GM23338 (cell line): ENCODE measurements at regions not wholly inside any gene's neighbourhood (a gene's known extent, or its start where the extent isn't known, plus 50 kb on each side); places are given as distances from the start of the nearest gene placed in this dataset.

Experiments
- ATAC-seq: fragments of 200-7000 bp; cut with Tn5 transposase; 3 replicates; pipeline ENCODE4 v1.9.1; 2020
- DNase-seq: peaks from one replicate; pipeline ENCODE4 v3.0.0-alpha.2; 2015; ENCODE audit warnings: low spot score
- H2AFZ ChIP-seq: fragments of 200-600 bp; sonication (generic); 2 replicates; pipeline ENCODE4 v1.8.0; 2016; ENCODE audit warnings: antibody characterized with exemption, mild to moderate bottlenecking, moderate library complexity
- H3F3A ChIP-seq: fragments of 200-600 bp; sonication (generic); replicated peaks from 2 replicates; pipeline ENCODE4 v1.8.0; 2017; ENCODE audit warnings: antibody characterized with exemption, mixed run types, low read depth
- H3K27ac ChIP-seq: fragments of 200-600 bp; sonication (generic); 2 replicates; pipeline ENCODE4 v1.6.1; 2016; ENCODE audit warnings: low read depth
- H3K27me3 ChIP-seq: fragments of 200-600 bp; sonication (generic); 2 replicates; pipeline ENCODE4 v1.8.0; 2016; ENCODE audit warnings: mild to moderate bottlenecking, mixed run types, moderate library complexity; ENCODE audit not compliant: insufficient read depth
- H3K36me3 ChIP-seq: fragments of 200-600 bp; sonication (generic); 2 replicates; pipeline ENCODE4 v1.8.0; 2016; ENCODE audit warnings: mild to moderate bottlenecking; ENCODE audit not compliant: insufficient read depth
- H3K4me1 ChIP-seq: fragments of 200-600 bp; sonication (generic); 2 replicates; pipeline ENCODE4 v1.8.0; 2016; ENCODE audit warnings: mild to moderate bottlenecking, moderate library complexity; ENCODE audit not compliant: insufficient read depth
- H3K4me2 ChIP-seq: fragments of 200-600 bp; sonication (generic); 2 replicates; pipeline ENCODE4 v1.7.1; 2017; ENCODE audit warnings: mixed run types
- H3K4me3 ChIP-seq: fragments of 200-600 bp; sonication (generic); 2 replicates; pipeline ENCODE4 v1.6.1; 2016; ENCODE audit warnings: mixed run types
- H3K79me2 ChIP-seq: fragments of 200-600 bp; sonication (generic); replicated peaks from 2 replicates; pipeline ENCODE4 v1.8.0; 2017; ENCODE audit warnings: mild to moderate bottlenecking; ENCODE audit not compliant: insufficient read depth
- H3K9me2 ChIP-seq: fragments of 200-600 bp; sonication (generic); 2 replicates; pipeline ENCODE4 v1.8.0; 2017; ENCODE audit not compliant: insufficient read depth
- H4K20me1 ChIP-seq: fragments of 200-600 bp; sonication (generic); replicated peaks from 2 replicates; pipeline ENCODE4 v1.8.0; 2017; ENCODE audit warnings: mild to moderate bottlenecking; ENCODE audit not compliant: insufficient read depth
- H3K27ac Mint-ChIP-seq: 2 replicates; pipeline ENCODE4 v1.8.0; 2020; ENCODE audit warnings: inconsistent platforms, mild to moderate bottlenecking, moderate library complexity, mixed read lengths
- H3K27me3 Mint-ChIP-seq: 3 replicates; pipeline ENCODE4 v1.8.0; 2022; ENCODE audit warnings: low read depth, mild to moderate bottlenecking, moderate library complexity, mixed read lengths, inconsistent platforms; ENCODE audit not compliant: insufficient read depth, poor library complexity
- H3K36me3 Mint-ChIP-seq: 3 replicates; pipeline ENCODE4 v1.8.0; 2021; ENCODE audit warnings: low read depth, mild to moderate bottlenecking, inconsistent platforms, moderate library complexity, mixed read lengths
- H3K4me1 Mint-ChIP-seq: 3 replicates; pipeline ENCODE4 v1.8.0; 2020; ENCODE audit warnings: mild to moderate bottlenecking, inconsistent platforms, mixed read lengths
- H3K4me3 Mint-ChIP-seq: 3 replicates; pipeline ENCODE4 v1.8.0; 2021; ENCODE audit warnings: moderate library complexity, mild to moderate bottlenecking, inconsistent platforms, mixed read lengths
- H3K9me3 Mint-ChIP-seq: 3 replicates; pipeline ENCODE4 v1.8.0; 2020; ENCODE audit warnings: moderate library complexity, mild to moderate bottlenecking, inconsistent platforms, mixed read lengths
- CREB1 ChIP-seq: fragments of 250-450 bp; sonication (Bioruptor Pico); IDR thresholded peaks from 2 replicates; pipeline ENCODE4 v1.5.0; 2020; ENCODE audit warnings: low read depth, mild to moderate bottlenecking, moderate library complexity
- CTCF ChIP-seq, 2 experiments: fragments of 200-600 bp in 1 of 2; sonication (generic) in 1 of 2; conservative IDR thresholded peaks; 2 replicates each; pipeline versions ENCODE4 v1.5.1 to v1.6.1; 2016 to 2017; ENCODE audit warnings: antibody characterized with exemption in 2 of 2, low read depth in 2 of 2, mild to moderate bottlenecking in 2 of 2, moderate library complexity in 1 of 2
- ETS1 ChIP-seq: IDR thresholded peaks from 2 replicates; pipeline ENCODE4 v1.6.1; 2016; ENCODE audit warnings: antibody characterized with exemption
- EZH2 ChIP-seq: fragments of 200-600 bp; sonication (generic); IDR thresholded peaks from one replicate; pipeline ENCODE4 v1.8.0; 2017; ENCODE audit warnings: antibody characterized with exemption, mild to moderate bottlenecking, low read depth; ENCODE audit not compliant: unreplicated experiment
- EZH2phosphoT487 ChIP-seq: fragments of 200-600 bp; sonication (generic); IDR thresholded peaks from one replicate; pipeline ENCODE4 v1.8.1; 2018; ENCODE audit warnings: antibody characterized with exemption; ENCODE audit not compliant: unreplicated experiment
- JUNB ChIP-seq: IDR thresholded peaks from one replicate; pipeline ENCODE4 v1.6.1; 2016; ENCODE audit warnings: antibody characterized with exemption; ENCODE audit not compliant: unreplicated experiment
- NANOG ChIP-seq: IDR thresholded peaks from 2 replicates; pipeline ENCODE4 v1.6.1; 2016; ENCODE audit warnings: antibody characterized with exemption, borderline replicate concordance
- POLR2AphosphoS5 ChIP-seq: IDR thresholded peaks from 2 replicates; pipeline ENCODE4 v1.6.1; 2016; ENCODE audit warnings: antibody characterized with exemption, low read depth
- REST ChIP-seq: IDR thresholded peaks from one replicate; pipeline ENCODE4 v1.6.1; 2018; ENCODE audit warnings: antibody characterized with exemption; ENCODE audit not compliant: unreplicated experiment
- STAT1 ChIP-seq: IDR thresholded peaks from one replicate; pipeline ENCODE4 v1.6.1; 2016; ENCODE audit warnings: antibody characterized with exemption; ENCODE audit not compliant: unreplicated experiment
- ZNF114 ChIP-seq: fragments of 250-450 bp; sonication (Bioruptor Pico); IDR thresholded peaks from 2 replicates; pipeline ENCODE4 v1.5.0; 2020; ENCODE audit warnings: mild to moderate bottlenecking, moderate library complexity
- ZNF331 ChIP-seq: fragments of 250-450 bp; sonication (Bioruptor Pico); IDR thresholded peaks from 2 replicates; pipeline ENCODE4 v1.5.0; 2020; ENCODE audit warnings: low read depth, mild to moderate bottlenecking, moderate library complexity
- ZNF462 ChIP-seq: fragments of 250-450 bp; sonication (Bioruptor Pico); IDR thresholded peaks from 2 replicates; pipeline ENCODE4 v1.5.0; 2020; ENCODE audit warnings: mild to moderate bottlenecking, moderate library complexity

- no peak overlapping the region for H3K4me2 ChIP-seq
- no peaks in the 10 kb centered on the region for H3F3A ChIP-seq
- H3K27ac ChIP-seq: no peak overlapping the region
- H3K27me3 ChIP-seq: no peaks in the 10 kb centered on the region
- H3K9me2 ChIP-seq: peaks cover 7% of the 10 kb centered on the region
- Mint-ChIP-seq H3K4me3 (no peak overlapping the region), H3K36me3 (no peaks in the 10 kb centered on the region), H3K27ac (no peak overlapping the region), H3K9me3 (no peaks in the 10 kb centered on the region), H3K4me1 (peaks cover 14% of the 10 kb centered on the region), H3K27me3 (peaks cover 3% of the 10 kb centered on the region)
- DNase-seq (no peak), ATAC-seq (no peak)
- no peak overlapping the region for H2AFZ ChIP-seq
- H3K4me3 ChIP-seq: no peak overlapping the region
- H4K20me1 ChIP-seq: no peaks in the 10 kb centered on the region
- no peaks in the 10 kb centered on the region for H3K4me1 ChIP-seq
- TF ChIP-seq EZH2phosphoT487 (no peak), REST (no peak), CREB1 (CRISPR knock-in tag) (no peak), STAT1 (no peak), CTCF (conservative IDR thresholded peaks at IDR 0.05; ENCODE audit: low read depth in 2 of 2) (no peak), EZH2 (no peak), NANOG (no peak), ZNF114 (CRISPR knock-in tag) (no peak), ZNF331 (CRISPR knock-in tag) (no peak), JUNB (no peak), ZNF462 (CRISPR knock-in tag) (no peak), ETS1 (no peak), POLR2AphosphoS5 (no peak)
- H3K36me3 ChIP-seq: no peaks in the 10 kb centered on the region
- H3K79me2 ChIP-seq: no peaks in the 10 kb centered on the region
Measured at GRCh38 chr10:44832595-44833390, 78.3 kb upstream of the TMEM72 start.
